Right lobe of liver (tissue), 4 donors: ENCODE measurements at regions not wholly inside any gene's neighbourhood (a gene's known extent, or its start where the extent isn't known, plus 50 kb on each side); places are given as distances from the start of the nearest gene placed in this dataset.
"Not testable (repeated sequence)": the region's sequence is repeated elsewhere in the genome, so short reads cannot be mapped to it uniquely, and the experiment has no call there.

ENCODE experiments used
- CTCF ChIP-seq, 4 donors: fragments of 200-600 bp in 3 of 4; fragments of 450-650 bp in 1 of 4; IDR thresholded peaks; one replicate each; pipeline versions ENCODE4 v1.5.1 to v1.8.0; 2016 to 2022; ENCODE audit warnings: antibody characterized with exemption in 4 of 4, mild to moderate bottlenecking in 2 of 4
- POLR2A ChIP-seq: fragments of 450-650 bp; IDR thresholded peaks from one replicate; pipeline ENCODE4 v1.6.1; 2017; ENCODE audit warnings: antibody characterized with exemption, mild to moderate bottlenecking
- donor health status: DM: no; HTN: no; CAD: no.
- donor health status: DM: no; HTN: no; CAD: no.
- donor health status: DM: no; HTN: yes; CAD: no.

DNA sequence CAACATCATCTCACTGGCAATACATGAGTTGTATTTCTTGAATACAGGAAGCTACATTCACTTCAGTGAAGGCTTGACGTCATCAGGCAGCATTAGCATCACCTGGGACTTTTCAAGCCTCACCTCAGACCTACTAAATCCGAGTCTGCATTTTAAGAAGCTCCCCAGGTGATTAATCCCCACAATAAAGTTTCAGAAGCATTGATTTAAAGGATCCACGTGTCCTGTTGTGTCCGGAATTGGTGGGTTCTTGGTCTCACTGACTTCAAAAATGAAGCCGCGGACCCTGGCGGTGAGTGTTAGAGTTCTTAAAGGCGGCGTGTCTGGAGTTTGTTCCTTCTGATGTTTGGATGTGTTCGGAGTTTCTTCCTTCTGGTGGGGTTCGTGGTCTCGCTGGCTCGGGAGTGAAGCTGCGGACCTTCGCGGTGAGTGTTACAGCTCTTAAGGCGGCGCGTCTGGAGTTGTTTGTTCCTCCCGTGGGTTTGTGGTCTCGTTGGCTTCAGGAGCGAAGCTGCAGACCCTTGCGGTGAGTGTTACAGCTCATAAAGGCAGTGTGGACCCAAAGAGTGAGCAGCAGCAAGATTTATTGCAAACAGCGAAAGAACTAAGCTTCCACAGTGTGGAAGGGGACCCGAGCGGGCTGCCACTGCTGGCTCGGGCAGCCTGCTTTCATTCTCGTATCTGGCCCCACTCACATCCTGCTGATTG lies 121.3 kb upstream of the ANKH start:
- TF ChIP-seq CTCF (IDR thresholded peaks at IDR 0.05); POLR2A: not testable (repeated sequence)
